ENCODE measurements at regions not wholly inside any gene's neighbourhood (a gene's known extent, or its start where the extent isn't known, plus 50 kb on each side); places are given as distances from the start of the nearest gene placed in this dataset.

DNA sequence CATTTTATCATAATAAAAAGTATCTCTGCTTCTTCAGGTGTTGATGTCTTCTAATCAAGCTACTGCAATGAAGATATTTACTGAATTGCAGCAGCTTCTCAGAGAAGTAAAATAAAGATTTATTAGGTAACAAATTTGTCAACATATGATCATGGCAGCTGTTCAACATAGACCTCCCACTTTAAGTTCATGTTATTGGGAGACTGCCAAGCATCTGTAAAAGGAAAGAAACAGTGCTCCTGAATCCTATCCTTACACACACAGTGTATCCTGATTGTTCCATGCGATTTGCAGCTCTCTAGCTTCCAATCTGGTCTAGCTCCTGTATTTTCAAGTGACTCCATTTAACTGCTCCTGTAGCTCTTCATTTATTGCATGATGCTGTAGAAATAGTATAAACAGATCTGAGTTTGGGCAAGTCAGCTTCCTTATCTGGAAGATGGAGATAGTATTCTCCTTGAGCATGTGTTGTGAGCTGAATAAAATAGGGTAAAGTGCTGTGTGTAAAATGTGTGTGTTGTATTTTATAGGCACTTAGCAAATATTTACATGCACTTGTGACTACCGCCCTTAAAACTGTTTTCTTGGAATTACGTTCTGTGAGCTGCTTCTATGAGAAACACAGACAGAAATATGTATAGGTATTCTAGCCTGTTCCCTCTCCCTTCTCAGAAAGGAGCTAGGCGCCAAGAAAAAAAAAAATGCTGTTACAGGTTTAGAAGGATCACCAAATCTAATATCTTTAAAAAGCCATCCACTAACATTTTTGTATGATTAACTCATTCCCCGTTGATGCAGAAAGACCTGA, 290.6 kb downstream of the JRKL start:
- H3K4me1 ChIP-seq (ENCODE audit: insufficient read depth) = no peaks in the 10 kb centered on the region

DNA sequence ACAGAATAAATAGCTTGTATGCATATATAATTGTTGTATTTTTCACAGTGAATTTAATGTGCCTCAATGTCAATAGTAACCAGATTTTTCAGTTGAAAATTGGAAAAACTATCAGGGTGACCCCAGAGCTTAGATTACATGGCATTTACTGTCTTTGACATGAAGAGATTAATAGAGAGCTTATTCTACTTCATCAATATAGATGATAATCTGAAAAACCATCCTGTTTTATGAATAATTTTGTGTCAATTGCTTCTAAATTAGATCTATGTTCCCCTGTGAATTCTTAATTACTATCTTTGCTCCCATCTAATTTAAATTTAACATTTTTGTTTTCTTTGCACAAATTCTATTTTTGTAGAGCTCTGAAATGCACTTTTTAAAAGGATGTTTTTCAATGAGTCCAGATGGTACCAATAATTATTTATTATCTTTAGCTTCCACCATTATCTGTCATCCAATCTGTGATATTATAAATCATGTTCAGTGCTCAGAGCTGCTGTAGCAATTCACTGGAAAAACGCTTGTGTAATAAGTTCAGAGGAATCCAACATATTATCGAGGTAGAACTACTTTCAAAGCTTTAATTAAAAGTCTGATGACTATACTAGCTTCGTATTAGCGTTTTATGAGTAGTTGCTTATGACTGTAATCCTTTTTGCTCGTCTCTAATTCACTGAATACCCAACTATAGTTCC, 291.4 kb downstream of the JRKL start:
- no peak for TF ChIP-seq EP300 (IDR thresholded peaks at IDR 0.05)
- TF ChIP-seq POLR2A (IDR thresholded peaks at IDR 0.05) = no peak
- TF ChIP-seq, protein P1, sequence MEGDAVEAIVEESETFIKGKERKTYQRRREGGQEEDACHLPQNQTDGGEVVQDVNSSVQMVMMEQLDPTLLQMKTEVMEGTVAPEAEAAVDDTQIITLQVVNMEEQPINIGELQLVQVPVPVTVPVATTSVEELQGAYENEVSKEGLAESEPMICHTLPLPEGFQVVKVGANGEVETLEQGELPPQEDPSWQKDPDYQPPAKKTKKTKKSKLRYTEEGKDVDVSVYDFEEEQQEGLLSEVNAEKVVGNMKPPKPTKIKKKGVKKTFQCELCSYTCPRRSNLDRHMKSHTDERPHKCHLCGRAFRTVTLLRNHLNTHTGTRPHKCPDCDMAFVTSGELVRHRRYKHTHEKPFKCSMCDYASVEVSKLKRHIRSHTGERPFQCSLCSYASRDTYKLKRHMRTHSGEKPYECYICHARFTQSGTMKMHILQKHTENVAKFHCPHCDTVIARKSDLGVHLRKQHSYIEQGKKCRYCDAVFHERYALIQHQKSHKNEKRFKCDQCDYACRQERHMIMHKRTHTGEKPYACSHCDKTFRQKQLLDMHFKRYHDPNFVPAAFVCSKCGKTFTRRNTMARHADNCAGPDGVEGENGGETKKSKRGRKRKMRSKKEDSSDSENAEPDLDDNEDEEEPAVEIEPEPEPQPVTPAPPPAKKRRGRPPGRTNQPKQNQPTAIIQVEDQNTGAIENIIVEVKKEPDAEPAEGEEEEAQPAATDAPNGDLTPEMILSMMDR (IDR thresholded peaks at IDR 0.05) = no peak
- DNase-seq = no peak
- no peak overlapping the region for H3K4me3 ChIP-seq
- H3K27ac ChIP-seq = no peak overlapping the region
- intact Hi-C loops (cut with DNase I) = no loop called here
- WGBS, 3 donors = 52 to 73% (median 58%) methylated on average over 5 of the region's 5 CpGs
- H3K27me3 ChIP-seq = no peaks in the 10 kb centered on the region
- no peaks in the 10 kb centered on the region for H3K36me3 ChIP-seq
- no peaks in the 10 kb centered on the region for H3K4me1 ChIP-seq (ENCODE audit: insufficient read depth)
- H3K9me3 ChIP-seq = no peaks in the 10 kb centered on the region

More for the DNA sequence above, 290.6 kb downstream of the JRKL start:
- Histone ChIP-seq H3K9me3 (no peaks in the 10 kb centered on the region), H3K27me3 (no peaks in the 10 kb centered on the region), H3K4me3 (no peak overlapping the region), H3K36me3 (no peaks in the 10 kb centered on the region), H3K27ac (no peak overlapping the region)
- intact Hi-C loops (cut with DNase I) = no loop called here
- no peak for DNase-seq
- 49 to 53% (median 50%) methylated on average over 5 of the region's 5 CpGs for WGBS, 3 donors
- TF ChIP-seq POLR2A (IDR thresholded peaks at IDR 0.05) = no peak
- TF ChIP-seq, protein P1 (IDR thresholded peaks at IDR 0.05) = no peak
- TF ChIP-seq EP300 (IDR thresholded peaks at IDR 0.05) = no peak

DNA sequence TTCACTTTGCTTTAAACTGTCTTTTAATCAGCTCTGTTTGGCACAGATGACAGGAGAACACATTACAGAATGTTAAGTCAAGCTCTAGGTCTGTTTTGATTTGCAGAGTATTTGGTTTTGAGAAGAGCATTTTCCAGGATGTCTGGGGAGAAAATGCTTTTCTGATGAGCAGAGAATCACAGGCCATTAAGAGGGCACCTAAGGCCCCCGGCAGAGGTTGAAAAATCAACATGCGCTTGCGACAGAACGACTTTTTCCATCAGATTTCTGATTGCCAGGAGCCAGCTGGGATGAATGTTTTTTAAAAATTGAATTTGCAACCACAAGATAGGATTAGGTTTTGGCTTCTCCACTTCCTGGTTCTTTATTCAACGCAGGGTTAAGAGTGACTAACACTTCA, 304.5 kb downstream of the JRKL start:
- intact Hi-C loops (cut with DNase I) = no loop called here
- WGBS, 3 donors = 83 to 89% (median 85%) methylated on average over 5 of the region's 5 CpGs
- Histone ChIP-seq H3K4me3 (no peak overlapping the region), H3K9me3 (no peaks in the 10 kb centered on the region), H3K27me3 (no peaks in the 10 kb centered on the region), H3K27ac (no peak overlapping the region), H3K36me3 (no peaks in the 10 kb centered on the region), H3K4me1 (ENCODE audit: insufficient read depth) (no peaks in the 10 kb centered on the region)
- TF ChIP-seq, protein P1 (IDR thresholded peaks at IDR 0.05) = no peak
- TF ChIP-seq EP300 (IDR thresholded peaks at IDR 0.05) (no peak), POLR2A (IDR thresholded peaks at IDR 0.05) (no peak)
- no peak for DNase-seq

DNA sequence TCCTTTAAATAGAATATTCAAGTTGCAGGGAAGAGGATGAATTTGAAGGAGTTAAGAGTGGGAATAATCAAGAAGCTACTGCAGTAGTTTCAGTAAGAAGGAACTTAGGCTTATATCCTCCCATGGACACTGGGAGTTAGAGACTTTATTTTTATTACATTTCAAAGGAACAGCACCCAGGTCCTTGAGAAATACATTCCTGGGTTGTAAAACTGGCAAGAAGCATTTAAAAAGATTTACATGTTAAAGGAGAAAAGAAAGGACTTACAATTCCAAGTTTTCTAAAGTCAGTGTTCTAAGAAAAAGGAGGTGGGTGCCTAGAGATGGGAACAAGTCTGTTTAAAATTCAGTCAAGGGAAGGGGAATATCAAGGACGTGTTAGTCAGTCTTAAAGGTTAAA, 306.9 kb downstream of the JRKL start:
- intact Hi-C loops (cut with DNase I) = no loop called here
- 16 to 29% (median 27%) methylated on average over 1 of the region's 1 CpG for WGBS, 3 donors
- H3K27ac ChIP-seq = no peak overlapping the region
- H3K4me1 ChIP-seq (ENCODE audit: insufficient read depth) = no peaks in the 10 kb centered on the region
- TF ChIP-seq, protein P1 (IDR thresholded peaks at IDR 0.05) = no peak
- TF ChIP-seq EP300 (IDR thresholded peaks at IDR 0.05) (no peak), POLR2A (IDR thresholded peaks at IDR 0.05) (no peak)
- no peak for DNase-seq
- no peaks in the 10 kb centered on the region for H3K27me3 ChIP-seq
- no peaks in the 10 kb centered on the region for H3K36me3 ChIP-seq
- no peaks in the 10 kb centered on the region for H3K9me3 ChIP-seq
- no peak overlapping the region for H3K4me3 ChIP-seq
